Activated CD8-positive, alpha-beta memory T cell treated with anti-CD3 and anti-CD28 coated beads, Interleukin-2, amount 10 ng/mL, durations not matched to agents 7 days and 5 days (primary cell): ENCODE measurements at regions not wholly inside any gene's neighbourhood (a gene's known extent, or its start where the extent isn't known, plus 50 kb on each side); places are given as distances from the start of the nearest gene placed in this dataset.
"Not testable (repeated sequence)": the region's sequence is repeated elsewhere in the genome, so short reads cannot be mapped to it uniquely, and the experiment has no call there.

ENCODE experiments used
- ATAC-seq: fragments of 150-1000 bp; cut with Tn5 transposase; one replicate; pipeline ENCODE4 v1.10.0; 2021; ENCODE audit warnings: moderate library complexity
- CTCF ChIA-PET: fragments of 350-600 bp; sonication (Branson Sonifier 250); formaldehyde crosslinking; loops from one replicate; lab custom pipeline; 2021; ENCODE audit warnings: antibody characterized with exemption; lab: Charles Lee
- DNase-seq: peaks from one replicate; pipeline ENCODE4 v3.0.0-alpha.2; 2020
- H3K27ac Mint-ChIP-seq: one replicate; pipeline ENCODE4 v1.8.0; 2021; ENCODE audit warnings: mild to moderate bottlenecking, mixed read lengths
- H3K27me3 Mint-ChIP-seq: one replicate; pipeline ENCODE4 v1.8.0; 2021; ENCODE audit warnings: mixed read lengths
- H3K36me3 Mint-ChIP-seq: one replicate; pipeline ENCODE4 v1.8.0; 2021; ENCODE audit warnings: mild to moderate bottlenecking, mixed read lengths
- H3K4me1 Mint-ChIP-seq: one replicate; pipeline ENCODE4 v1.8.0; 2021; ENCODE audit warnings: mixed read lengths
- H3K4me3 Mint-ChIP-seq: one replicate; pipeline ENCODE4 v1.8.0; 2021; ENCODE audit warnings: mild to moderate bottlenecking, moderate library complexity, mixed read lengths
- H3K9me3 Mint-ChIP-seq: one replicate; pipeline ENCODE4 v1.8.0; 2022; ENCODE audit warnings: low read depth, mixed read lengths

DNA sequence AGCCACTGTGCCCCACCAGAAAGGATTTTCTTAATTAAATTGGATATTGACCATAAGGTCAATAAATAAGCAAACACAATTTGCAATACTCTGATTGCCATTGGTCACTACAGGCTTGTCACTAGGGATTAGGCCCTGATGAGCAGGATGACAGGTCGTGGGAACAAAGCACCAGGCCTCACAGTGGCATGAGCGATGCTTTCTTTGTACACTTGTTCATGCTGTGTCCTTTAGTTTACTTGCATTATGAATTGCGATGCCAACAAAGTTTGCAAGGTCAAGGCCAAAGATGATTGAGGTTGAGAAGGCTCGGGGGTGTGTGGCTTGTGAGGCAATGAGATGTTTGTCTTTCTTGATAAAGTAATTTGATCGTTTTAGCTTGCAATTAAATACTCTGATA is 136.0 kb downstream of the TTC8 start:
- H3K9me3 Mint-ChIP-seq: no peaks in the 10 kb centered on the region
- ATAC-seq: no peak

DNA sequence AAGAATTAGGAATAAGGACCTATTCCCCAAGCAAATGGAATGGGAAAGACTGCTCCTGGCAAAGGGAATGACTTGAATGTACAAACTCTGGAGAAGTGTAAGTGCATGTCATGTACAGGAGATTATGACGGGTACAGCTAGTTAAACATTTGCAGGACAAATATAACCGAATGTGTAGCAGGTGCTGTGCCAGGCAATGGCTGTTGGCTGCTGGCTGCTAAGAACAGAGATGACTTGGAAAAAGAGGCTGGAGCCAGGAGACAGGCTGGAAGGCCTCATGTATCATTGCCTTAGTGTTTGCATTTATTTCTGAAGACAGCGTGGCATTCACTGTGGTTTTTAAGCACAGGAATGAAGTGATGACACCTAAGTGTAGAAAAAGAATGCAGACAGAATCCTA is 136.8 kb downstream of the TTC8 start:
- no peaks in the 10 kb centered on the region for H3K9me3 Mint-ChIP-seq
- H3K4me3 Mint-ChIP-seq: no peak overlapping the region
- no peaks in the 10 kb centered on the region for H3K4me1 Mint-ChIP-seq
- H3K27me3 Mint-ChIP-seq: peaks cover 4% of the 10 kb centered on the region
- no peaks in the 10 kb centered on the region for H3K36me3 Mint-ChIP-seq
- ATAC-seq (no peak), DNase-seq (no peak)
- CTCF ChIA-PET: no interaction called here
- H3K27ac Mint-ChIP-seq: no peak overlapping the region

More for the DNA sequence above, 136.0 kb downstream of the TTC8 start:
- no peak overlapping the region for H3K27ac Mint-ChIP-seq
- peaks cover 4% of the 10 kb centered on the region for H3K27me3 Mint-ChIP-seq
- no peaks in the 10 kb centered on the region for H3K36me3 Mint-ChIP-seq
- no peaks in the 10 kb centered on the region for H3K4me1 Mint-ChIP-seq
- H3K4me3 Mint-ChIP-seq: no peak overlapping the region
- CTCF ChIA-PET: no interaction called here
- DNase-seq: no peak

DNA sequence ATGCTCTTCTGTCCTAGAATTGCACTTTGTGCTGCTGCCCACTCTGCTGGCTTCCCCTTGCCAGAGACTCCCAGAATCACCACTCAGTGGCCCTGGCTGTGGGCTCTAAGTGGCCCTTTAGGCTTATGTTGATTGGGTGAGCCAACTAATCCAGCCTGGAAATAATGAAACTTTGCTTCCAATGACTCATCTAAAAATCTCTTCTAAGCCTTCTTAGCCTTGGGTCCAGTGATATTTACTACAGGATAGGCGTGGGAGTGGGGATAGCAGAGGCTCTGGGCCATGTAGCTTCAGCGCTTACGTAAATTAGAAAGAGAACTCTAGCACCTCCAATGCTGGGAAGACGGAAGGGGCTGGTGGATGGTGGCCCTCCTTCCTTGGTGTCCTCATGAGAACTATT is 137.9 kb downstream of the TTC8 start:
- H3K9me3 Mint-ChIP-seq: no peaks in the 10 kb centered on the region
- peaks cover 7% of the 10 kb centered on the region for H3K27me3 Mint-ChIP-seq
- no peak overlapping the region for H3K4me3 Mint-ChIP-seq
- no peaks in the 10 kb centered on the region for H3K4me1 Mint-ChIP-seq
- DNase-seq (no peak), ATAC-seq (no peak)
- no peak overlapping the region for H3K27ac Mint-ChIP-seq
- H3K36me3 Mint-ChIP-seq: no peaks in the 10 kb centered on the region
- CTCF ChIA-PET: no interaction called here

DNA sequence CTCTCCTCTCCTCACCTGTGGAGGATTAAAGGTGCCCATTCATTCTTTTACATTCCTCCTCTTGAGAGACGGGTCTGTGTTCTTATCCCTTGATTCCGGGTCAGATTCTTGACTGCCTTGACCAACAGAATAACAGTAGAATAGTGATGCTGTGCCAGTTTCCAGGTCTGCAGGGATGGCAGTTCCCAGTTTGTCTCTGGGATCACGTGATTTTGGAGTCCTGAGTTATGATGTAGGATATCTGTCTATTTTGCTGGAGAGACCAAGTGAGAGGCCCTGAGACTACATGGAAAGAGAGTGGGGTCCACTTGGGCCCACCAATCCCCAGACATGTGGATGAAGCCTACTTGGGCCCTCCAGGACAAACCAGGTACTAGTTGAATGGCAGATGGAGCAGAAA is 142.8 kb downstream of the TTC8 start:
- Mint-ChIP-seq H3K36me3 (no peaks in the 10 kb centered on the region), H3K4me1 (no peaks in the 10 kb centered on the region), H3K27ac (no peak overlapping the region), H3K27me3 (peaks cover 3% of the 10 kb centered on the region), H3K4me3 (no peak overlapping the region), H3K9me3 (no peaks in the 10 kb centered on the region)
- DNase-seq (no peak), ATAC-seq (no peak)
- CTCF ChIA-PET: no interaction called here

DNA sequence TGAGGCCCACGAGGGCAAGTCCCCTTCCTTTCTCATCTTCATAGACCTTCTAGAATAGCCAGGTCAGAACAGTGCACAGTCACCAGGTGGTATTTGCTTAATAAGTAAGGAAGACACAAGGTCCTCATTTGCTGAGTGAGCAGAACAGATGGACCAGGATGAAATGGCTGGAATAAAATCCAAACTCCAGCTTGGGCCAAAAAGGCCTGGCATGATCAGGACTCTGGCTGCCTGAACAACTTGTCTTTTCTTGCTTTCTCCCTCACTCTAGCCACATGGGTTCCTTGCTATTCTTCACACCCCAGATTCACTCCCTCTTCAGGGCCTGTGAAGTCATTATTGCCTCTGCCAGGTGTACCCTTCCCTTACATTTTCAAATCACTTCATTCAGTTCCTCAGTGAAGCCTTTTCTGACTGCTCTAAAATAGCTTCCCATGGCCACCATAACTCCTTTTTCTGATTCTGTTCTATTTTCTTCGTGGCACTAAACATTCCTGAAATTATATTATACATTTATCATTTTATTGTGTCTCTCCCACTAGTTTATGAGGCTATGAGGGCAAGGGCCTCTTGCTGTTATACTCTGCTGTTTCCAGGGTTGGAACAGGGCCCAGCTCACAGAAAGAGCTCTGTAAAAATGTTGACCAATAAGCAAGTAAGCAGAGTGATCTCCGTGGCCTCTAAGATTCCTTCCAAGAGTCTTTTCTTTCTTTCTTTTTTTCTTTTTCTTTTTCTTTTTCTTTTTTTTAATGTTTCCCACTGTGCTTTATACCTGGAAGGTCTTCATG is 150.8 kb downstream of the TTC8 start:
- CTCF ChIA-PET: no interaction called here

DNA sequence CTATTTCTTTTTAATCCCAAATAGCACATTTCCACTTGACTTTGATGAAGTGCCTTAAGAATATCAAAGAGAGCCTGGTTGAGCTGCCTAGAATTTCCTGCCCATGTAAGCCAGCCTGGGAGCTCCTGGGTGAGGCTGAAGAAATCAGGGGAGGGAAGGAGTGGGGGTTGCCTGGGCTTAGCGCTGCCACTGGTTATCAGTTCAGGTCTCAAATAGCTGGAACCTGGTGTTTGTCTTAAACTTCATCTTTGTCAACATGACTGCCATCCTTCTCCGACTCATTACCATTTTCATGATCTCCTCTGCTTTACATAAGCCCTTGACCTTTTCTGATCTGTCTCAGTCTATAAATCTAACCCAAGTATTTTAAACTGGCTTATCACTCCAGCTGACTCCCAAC is 151.5 kb downstream of the TTC8 start:
- ATAC-seq (no peak), DNase-seq (no peak)
- CTCF ChIA-PET: no interaction called here
- H3K4me1 Mint-ChIP-seq: no peaks in the 10 kb centered on the region
- H3K4me3 Mint-ChIP-seq: no peak overlapping the region
- peaks cover 2% of the 10 kb centered on the region for H3K36me3 Mint-ChIP-seq
- H3K9me3 Mint-ChIP-seq: peaks cover 2% of the 10 kb centered on the region
- peaks cover 24% of the 10 kb centered on the region for H3K27me3 Mint-ChIP-seq
- H3K27ac Mint-ChIP-seq: no peak overlapping the region

More for the DNA sequence above, 150.8 kb downstream of the TTC8 start:
- Mint-ChIP-seq H3K27ac (no peak overlapping the region), H3K4me1 (no peaks in the 10 kb centered on the region), H3K4me3 (no peak overlapping the region), H3K27me3 (peaks cover 24% of the 10 kb centered on the region), H3K9me3 (peaks cover 2% of the 10 kb centered on the region), H3K36me3 (peaks cover 2% of the 10 kb centered on the region)
- ATAC-seq (no peak), DNase-seq (no peak)

DNA sequence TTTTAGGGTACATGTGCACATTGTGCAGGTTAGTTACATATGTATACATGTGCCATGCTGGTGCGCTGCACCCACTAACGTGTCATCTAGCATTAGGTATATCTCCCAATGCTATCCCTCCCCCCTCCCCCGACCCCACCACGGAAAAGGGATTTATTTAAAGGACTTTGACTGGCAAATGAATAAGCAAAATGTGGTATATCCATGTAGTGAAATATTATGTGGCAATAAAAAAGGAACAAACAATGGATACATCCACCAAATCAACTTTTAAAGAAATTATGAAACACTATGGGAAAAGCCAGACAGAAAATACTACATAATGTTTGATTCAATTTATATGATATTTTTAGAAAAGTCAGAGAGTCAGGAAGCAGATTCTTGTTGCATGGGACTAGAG is 156.5 kb downstream of the TTC8 start:
- H3K4me1 Mint-ChIP-seq, ATAC-seq, CTCF ChIA-PET, H3K36me3 Mint-ChIP-seq, H3K27ac Mint-ChIP-seq, H3K4me3 Mint-ChIP-seq, H3K9me3 Mint-ChIP-seq, DNase-seq: not testable (repeated sequence)
- peaks cover 24% of the 10 kb centered on the region for H3K27me3 Mint-ChIP-seq

DNA sequence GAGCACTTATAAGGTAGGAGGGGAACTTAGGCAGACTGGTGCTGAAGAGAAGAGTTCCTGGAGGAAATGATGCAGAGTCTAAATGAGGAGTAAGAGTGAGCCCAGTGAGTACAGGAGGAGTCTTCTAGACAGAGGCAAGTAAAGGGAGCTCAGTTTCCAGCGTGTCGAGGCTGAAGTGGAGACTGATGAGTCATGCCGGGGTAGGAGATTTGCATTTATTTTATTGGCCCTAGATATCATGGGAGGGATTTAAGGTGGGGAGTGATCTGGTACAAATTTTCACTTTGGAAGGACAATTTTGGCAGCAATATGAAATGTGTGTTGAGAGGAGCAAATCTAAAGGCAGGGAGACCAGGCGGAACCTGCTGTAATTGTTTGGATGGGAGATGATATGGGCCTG is 157.5 kb downstream of the TTC8 start:
- Mint-ChIP-seq H3K4me1 (no peaks in the 10 kb centered on the region), H3K9me3 (peaks cover 7% of the 10 kb centered on the region), H3K27me3 (peaks cover 22% of the 10 kb centered on the region), H3K4me3 (no peak overlapping the region), H3K27ac (no peak overlapping the region), H3K36me3 (peaks cover 2% of the 10 kb centered on the region)
- ATAC-seq (no peak), DNase-seq (no peak)
- CTCF ChIA-PET: no interaction called here

DNA sequence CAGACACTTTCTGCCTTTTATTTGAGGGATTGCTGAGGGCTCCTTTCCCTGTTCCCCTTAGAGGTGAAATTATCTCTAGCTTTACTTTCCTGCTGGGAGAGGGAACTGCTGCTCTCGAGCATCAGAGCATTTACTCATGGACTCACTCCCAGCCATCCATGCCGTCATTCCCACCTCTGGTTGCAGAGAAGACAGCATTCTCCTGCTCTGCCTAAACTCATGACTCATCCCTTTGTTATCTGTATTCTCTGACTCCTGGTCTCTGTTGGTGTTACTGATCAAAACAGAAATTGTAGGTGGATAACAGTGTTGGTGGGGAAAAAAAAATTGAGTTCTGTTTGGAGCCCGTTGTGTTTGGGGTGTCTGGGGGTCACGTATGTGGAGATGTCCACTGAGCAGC is 159.3 kb downstream of the TTC8 start:
- peaks cover 13% of the 10 kb centered on the region for H3K27me3 Mint-ChIP-seq
- no peaks in the 10 kb centered on the region for H3K4me1 Mint-ChIP-seq
- H3K27ac Mint-ChIP-seq: no peak overlapping the region
- no peaks in the 10 kb centered on the region for H3K36me3 Mint-ChIP-seq
- CTCF ChIA-PET: no interaction called here
- H3K9me3 Mint-ChIP-seq: peaks cover 10% of the 10 kb centered on the region
- DNase-seq (no peak), ATAC-seq (no peak)
- H3K4me3 Mint-ChIP-seq: no peak overlapping the region

DNA sequence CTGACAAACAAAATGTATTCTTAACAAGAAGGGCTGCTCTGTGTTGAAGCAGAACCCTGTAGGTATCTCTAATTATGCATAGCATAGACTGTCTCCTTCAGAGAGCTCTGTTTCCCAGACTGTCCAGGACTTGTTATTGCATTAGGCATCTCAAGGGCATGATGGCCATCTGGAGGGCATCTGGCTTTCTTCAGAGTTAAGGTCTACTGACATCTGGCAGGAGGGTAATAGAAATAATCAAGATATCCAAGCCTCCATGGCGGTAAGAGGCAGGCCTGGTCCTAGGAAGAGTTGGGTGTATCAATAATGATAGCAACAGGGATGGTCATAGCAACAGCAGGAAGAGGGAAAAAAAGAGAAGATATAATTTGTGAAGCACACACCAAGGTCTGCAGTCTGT is 161.2 kb downstream of the TTC8 start:
- CTCF ChIA-PET: no interaction called here
- no peak for ATAC-seq
- Mint-ChIP-seq H3K4me1 (no peaks in the 10 kb centered on the region), H3K4me3 (no peak overlapping the region), H3K36me3 (no peaks in the 10 kb centered on the region), H3K9me3 (peaks cover 10% of the 10 kb centered on the region), H3K27me3 (no peaks in the 10 kb centered on the region), H3K27ac (no peak overlapping the region)
- DNase-seq: no peak

DNA sequence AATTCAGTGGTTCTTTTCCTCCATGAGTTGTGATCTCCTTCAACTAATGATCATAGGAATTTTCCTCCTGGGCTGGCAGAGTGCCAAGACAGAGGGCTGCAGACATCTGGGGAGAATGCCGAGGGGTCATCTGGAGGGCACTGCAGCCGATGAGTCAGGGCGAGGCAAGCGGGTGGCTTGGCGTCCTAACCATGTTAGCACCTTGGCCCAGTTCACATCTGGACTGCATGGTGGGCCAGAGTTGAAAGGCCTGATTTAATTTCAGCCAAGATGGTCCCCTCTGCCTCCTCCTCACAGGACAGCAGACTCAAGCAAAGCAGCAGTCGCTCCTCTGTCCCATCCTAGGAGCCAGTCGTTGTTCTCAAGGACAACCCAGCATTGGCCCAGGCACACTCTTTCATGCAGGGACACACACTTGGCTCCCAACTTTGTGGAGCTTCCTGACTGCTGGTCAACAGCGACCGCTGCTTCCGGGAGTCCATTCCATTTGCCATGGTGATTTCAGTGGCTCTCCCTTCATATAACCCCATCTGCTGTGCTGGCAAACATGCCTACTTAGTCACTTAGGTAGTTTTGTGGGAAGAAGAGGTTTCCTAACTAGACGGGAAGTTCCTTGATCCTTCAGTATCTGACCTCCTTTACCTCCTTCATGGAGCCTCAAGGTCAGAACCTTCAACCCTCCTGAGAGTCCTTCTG is 161.8 kb downstream of the TTC8 start:
- DNase-seq (no peak), ATAC-seq (no peak)
- no peaks in the 10 kb centered on the region for H3K27me3 Mint-ChIP-seq
- no peaks in the 10 kb centered on the region for H3K36me3 Mint-ChIP-seq
- CTCF ChIA-PET: no interaction called here
- no peak overlapping the region for H3K27ac Mint-ChIP-seq
- peaks cover 8% of the 10 kb centered on the region for H3K9me3 Mint-ChIP-seq
- no peaks in the 10 kb centered on the region for H3K4me1 Mint-ChIP-seq
- no peak overlapping the region for H3K4me3 Mint-ChIP-seq

DNA sequence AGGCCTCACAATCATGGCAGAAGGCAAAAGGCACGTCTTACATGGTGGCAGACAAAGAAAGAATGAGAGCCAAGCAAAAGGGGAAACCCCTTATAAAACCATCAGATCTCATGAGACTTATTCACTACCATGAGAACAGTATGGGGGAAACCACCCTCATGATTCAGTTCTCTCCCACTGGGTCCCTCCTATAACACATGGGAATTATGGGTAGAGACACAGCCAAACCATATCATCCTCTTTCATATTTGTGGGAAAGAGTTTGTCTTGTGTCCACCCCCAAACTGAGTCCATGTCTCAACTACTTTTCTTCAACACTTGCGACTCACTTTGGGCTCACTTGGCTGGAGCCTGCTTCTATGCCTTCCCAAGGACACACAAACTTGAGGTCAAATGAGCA is 162.5 kb downstream of the TTC8 start:
- H3K9me3 Mint-ChIP-seq, H3K27ac Mint-ChIP-seq, H3K36me3 Mint-ChIP-seq, DNase-seq, H3K4me1 Mint-ChIP-seq, ATAC-seq, H3K4me3 Mint-ChIP-seq, CTCF ChIA-PET, H3K27me3 Mint-ChIP-seq: not testable (repeated sequence)

DNA sequence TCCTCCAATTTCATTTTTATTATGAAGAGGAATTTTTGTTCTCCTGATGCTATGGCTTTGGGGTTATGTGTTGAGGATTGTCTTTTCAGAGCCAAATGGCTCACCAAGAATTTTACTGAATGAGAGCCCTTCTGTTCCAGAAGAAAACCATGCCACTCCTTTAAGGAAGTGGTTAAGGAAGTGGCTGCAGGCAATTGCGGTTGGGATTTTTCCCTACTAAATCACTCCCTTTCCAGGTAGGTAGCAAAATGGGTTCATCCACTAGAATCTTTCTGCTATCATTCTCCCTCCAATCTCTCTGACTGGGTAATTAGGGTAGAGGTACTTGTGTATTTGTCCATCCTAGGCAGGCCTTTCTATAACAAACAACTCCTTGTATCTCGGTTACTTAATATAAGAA is 163.1 kb downstream of the TTC8 start:
- DNase-seq (no peak), ATAC-seq (no peak)
- Mint-ChIP-seq H3K9me3 (peaks cover 8% of the 10 kb centered on the region), H3K27me3 (peaks cover 2% of the 10 kb centered on the region), H3K4me1 (no peaks in the 10 kb centered on the region), H3K4me3 (no peak overlapping the region), H3K27ac (no peak overlapping the region), H3K36me3 (no peaks in the 10 kb centered on the region)
- CTCF ChIA-PET: no interaction called here

DNA sequence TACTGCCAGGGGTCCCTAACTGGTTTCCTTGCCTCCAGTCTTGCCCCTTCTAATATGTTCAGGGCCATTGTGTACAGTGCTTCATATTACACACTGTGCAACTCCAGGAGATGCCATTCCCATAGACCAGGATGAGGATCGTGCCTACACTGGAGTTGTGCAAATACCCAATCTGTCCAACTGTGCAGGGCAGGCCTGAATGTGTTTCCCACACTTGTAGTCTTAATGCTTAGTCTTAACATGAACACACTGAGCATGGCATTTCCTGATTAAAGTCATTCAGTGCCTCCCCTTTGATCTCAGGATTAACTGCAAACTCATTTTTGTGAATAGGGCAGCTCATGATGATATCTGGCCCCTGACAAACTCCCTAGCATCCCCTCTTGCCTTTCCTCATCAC is 165.5 kb downstream of the TTC8 start:
- Mint-ChIP-seq H3K4me1 (no peaks in the 10 kb centered on the region), H3K9me3 (peaks cover 8% of the 10 kb centered on the region), H3K27me3 (peaks cover 9% of the 10 kb centered on the region), H3K36me3 (no peaks in the 10 kb centered on the region), H3K27ac (no peak overlapping the region), H3K4me3 (no peak overlapping the region)
- no peak for DNase-seq
- CTCF ChIA-PET: no interaction called here
- no peak for ATAC-seq
